ENCODE measurements at regions not wholly inside any gene's neighbourhood (a gene's known extent, or its start where the extent isn't known, plus 50 kb on each side); places are given as distances from the start of the nearest gene placed in this dataset.

GRCh38 chr22:48236261-48236660 is 1473.8 kb downstream of the TBC1D22A start:
- Histone ChIP-seq H3K9me1 (ENCODE audit: insufficient read depth, low read length) (no peaks in the 10 kb centered on the region), H3K23ac (ENCODE audit: low read depth, low read length) (no peak overlapping the region), H3K27me3 (ENCODE audit: control insufficient read depth, insufficient read depth, low read length) (no peaks in the 10 kb centered on the region), H3K4me1 (ENCODE audit: control insufficient read depth, insufficient read depth, low read length) (no peaks in the 10 kb centered on the region), H2BK15ac (ENCODE audit: low read depth, low read length) (no peak overlapping the region), H2AFZ (replicated peaks; ENCODE audit: low read length, poor library complexity) (no peak overlapping the region), H3K4ac (ENCODE audit: low read depth, low read length) (no peak overlapping the region), H3K4me3 (ENCODE audit: insufficient read depth, low read depth, low read length) (no peak overlapping the region), H3K9ac (ENCODE audit: low read depth, low read length) (no peak overlapping the region), H2AK5ac (ENCODE audit: low read depth, low read length) (no peak overlapping the region), H4K5ac (ENCODE audit: low read depth, low read length) (no peak overlapping the region), H3K14ac (replicated peaks; ENCODE audit: low read depth, low read length) (no peak overlapping the region), H4K8ac (ENCODE audit: low read depth in 2 of 2, low read length in 2 of 2) (no peak overlapping the region), H3K4me2 (ENCODE audit: low read depth, low read length) (no peak overlapping the region), H3K56ac (ENCODE audit: extremely low read depth, insufficient read depth, low read length) (no peak overlapping the region), H2AK9ac (replicated peaks; ENCODE audit: low read depth, low read length, poor library complexity) (no peak overlapping the region), H3K9me3 (ENCODE audit: control insufficient read depth, insufficient read depth, low read length) (peaks cover 42% of the 10 kb centered on the region), H3K18ac (ENCODE audit: low read depth, low read length) (no peak overlapping the region), H3K79me1 (ENCODE audit: low read depth in 1 of 2, low read length in 2 of 2) (no peaks in the 10 kb centered on the region), H2BK120ac (ENCODE audit: low read depth, low read length) (no peak overlapping the region), H3K27ac (ENCODE audit: insufficient read depth, low read length) (no peak overlapping the region), H4K20me1 (ENCODE audit: insufficient read depth, low read length) (no peaks in the 10 kb centered on the region), H3K36me3 (ENCODE audit: control insufficient read depth, insufficient read depth, low read length) (no peaks in the 10 kb centered on the region), H2BK5ac (ENCODE audit: low read depth, low read length, poor library complexity, severe bottlenecking) (no peak overlapping the region), H2BK20ac (ENCODE audit: low read depth, low read length) (no peak overlapping the region), H4K91ac (ENCODE audit: insufficient read depth, low read depth, low read length) (no peak overlapping the region)
- no peak for ATAC-seq (ENCODE audit: low read depth)
- in situ Hi-C loops (cut with MboI; ENCODE audit: low sequenced_read_pairs): no loop called here
- BruUV-seq (replicated peaks): no TSS peak
- TF ChIP-seq MAZ (IDR thresholded peaks at IDR 0.05; ENCODE audit: borderline replicate concordance, low read depth, low read length): no peak
- ChIA-PET POLR2A (ENCODE audit: unreplicated experiment) (no interaction called here), CTCF (no interaction called here)
- dilution Hi-C loops (cut with HindIII; ENCODE audit: low sequenced_read_pairs, unreplicated experiment): no loop called here
- DNase-seq: no peak
- intact Hi-C loops (cut with micrococcal nuclease): no loop called here
- WGBS, 2 experiments (ENCODE audit: extremely low coverage in 2 of 2, insufficient read length in 1 of 2): no CpG with 5 or more reads among the region's 4 CpGs

Measured in IMR-90 (cell line).